ENCODE measurements at regions not wholly inside any gene's neighbourhood (a gene's known extent, or its start where the extent isn't known, plus 50 kb on each side); places are given as distances from the start of the nearest gene placed in this dataset.
A peak's percentile ranks its signal among the peaks of the same experiment; 100 is the strongest.

DNA sequence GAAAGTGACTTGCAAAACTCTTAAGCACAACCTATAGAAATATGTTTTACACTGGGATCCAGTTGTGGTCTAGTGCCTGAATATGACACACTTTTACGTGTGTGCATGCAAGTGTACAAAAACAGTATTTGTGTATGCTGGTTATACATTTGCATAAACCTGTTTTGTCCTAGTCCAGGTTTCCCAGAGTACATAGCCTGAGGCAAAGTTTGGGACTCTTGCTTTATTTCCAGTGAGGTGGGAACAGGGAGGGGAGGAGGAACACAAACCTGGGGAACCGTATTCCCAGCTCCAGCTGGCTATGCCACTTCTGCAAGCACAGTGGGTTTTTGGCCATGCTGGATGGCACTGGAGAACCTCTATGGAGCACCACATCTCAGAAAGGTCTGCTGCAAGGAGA lies 481.1 kb upstream of the HS6ST1 start:
- no peak overlapping the region for H3K4me3 ChIP-seq (ENCODE audit: low read length)
- TF ChIP-seq, protein P1, sequence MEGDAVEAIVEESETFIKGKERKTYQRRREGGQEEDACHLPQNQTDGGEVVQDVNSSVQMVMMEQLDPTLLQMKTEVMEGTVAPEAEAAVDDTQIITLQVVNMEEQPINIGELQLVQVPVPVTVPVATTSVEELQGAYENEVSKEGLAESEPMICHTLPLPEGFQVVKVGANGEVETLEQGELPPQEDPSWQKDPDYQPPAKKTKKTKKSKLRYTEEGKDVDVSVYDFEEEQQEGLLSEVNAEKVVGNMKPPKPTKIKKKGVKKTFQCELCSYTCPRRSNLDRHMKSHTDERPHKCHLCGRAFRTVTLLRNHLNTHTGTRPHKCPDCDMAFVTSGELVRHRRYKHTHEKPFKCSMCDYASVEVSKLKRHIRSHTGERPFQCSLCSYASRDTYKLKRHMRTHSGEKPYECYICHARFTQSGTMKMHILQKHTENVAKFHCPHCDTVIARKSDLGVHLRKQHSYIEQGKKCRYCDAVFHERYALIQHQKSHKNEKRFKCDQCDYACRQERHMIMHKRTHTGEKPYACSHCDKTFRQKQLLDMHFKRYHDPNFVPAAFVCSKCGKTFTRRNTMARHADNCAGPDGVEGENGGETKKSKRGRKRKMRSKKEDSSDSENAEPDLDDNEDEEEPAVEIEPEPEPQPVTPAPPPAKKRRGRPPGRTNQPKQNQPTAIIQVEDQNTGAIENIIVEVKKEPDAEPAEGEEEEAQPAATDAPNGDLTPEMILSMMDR (conservative IDR thresholded peaks at IDR 0.05; ENCODE audit: low read length): no peak
- no peak for DNase-seq (ENCODE audit: low read depth)

DNA sequence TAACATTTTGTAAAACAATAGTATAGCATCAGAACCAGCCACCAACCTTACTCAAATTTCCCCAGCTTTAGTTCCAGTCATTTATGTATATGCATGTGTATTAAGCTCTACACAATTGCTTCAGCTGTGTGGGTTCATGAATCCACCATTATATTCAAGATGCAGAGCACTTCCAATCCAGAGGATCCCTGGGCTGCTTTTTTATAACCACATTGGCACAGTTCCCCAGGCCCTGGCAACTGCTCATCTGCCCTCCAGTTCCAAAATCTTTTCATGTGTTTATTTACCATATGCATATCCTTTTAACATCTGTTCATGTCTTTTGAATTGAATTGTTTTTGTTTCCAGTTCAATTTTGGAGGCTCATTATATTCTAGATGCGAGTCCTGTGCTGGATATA lies 482.9 kb upstream of the HS6ST1 start:
- H3K4me3 ChIP-seq (ENCODE audit: low read length): no peak overlapping the region
- DNase-seq (ENCODE audit: low read depth): no peak
- TF ChIP-seq, protein P1 (conservative IDR thresholded peaks at IDR 0.05; ENCODE audit: low read length): no peak

DNA sequence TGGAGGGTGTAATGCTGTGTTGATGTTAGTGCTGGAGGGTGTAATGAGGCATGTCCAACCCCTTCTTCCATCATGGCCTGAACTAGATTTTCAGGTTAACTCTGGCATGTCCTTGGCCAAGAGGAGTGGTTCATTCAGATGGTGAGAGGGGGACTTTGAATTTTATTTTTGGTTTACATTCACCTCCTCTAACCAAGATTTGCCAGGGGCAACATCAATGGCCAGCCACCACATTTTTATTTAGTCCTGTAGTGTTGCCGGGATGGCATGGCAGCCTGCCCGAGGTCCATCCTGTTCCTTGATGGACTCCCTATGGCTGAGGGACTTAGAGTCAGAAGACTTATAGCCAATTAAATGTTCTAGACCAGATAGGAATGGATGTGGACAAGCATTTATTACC lies 484.6 kb upstream of the HS6ST1 start:
- no peak overlapping the region for H3K4me3 ChIP-seq (ENCODE audit: low read length)
- TF ChIP-seq, protein P1 (conservative IDR thresholded peaks at IDR 0.05; ENCODE audit: low read length): no peak
- no peak for DNase-seq (ENCODE audit: low read depth)

DNA sequence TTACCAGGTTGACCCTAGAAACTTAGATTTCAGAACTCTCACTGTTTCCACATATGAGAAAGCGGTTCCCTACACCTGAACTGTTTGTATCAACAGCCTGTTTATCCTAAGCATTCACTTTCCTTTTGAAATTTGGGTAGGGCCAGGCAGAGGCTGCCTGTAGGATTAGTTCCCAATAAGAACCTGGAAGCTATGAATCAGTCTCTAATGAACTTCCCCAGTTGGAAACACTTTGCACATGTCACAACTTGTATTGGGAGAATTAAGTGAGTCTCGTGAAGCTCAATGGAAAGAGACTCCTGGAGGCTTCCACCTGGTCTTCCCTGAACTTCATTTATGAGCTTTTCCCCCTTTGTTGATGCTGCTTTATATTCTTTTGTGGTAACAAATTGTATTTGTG lies 486.6 kb upstream of the HS6ST1 start:
- no peak overlapping the region for H3K4me3 ChIP-seq (ENCODE audit: low read length)
- TF ChIP-seq, protein P1 (conservative IDR thresholded peaks at IDR 0.05; ENCODE audit: low read length): no peak
- DNase-seq (ENCODE audit: low read depth): no peak

DNA sequence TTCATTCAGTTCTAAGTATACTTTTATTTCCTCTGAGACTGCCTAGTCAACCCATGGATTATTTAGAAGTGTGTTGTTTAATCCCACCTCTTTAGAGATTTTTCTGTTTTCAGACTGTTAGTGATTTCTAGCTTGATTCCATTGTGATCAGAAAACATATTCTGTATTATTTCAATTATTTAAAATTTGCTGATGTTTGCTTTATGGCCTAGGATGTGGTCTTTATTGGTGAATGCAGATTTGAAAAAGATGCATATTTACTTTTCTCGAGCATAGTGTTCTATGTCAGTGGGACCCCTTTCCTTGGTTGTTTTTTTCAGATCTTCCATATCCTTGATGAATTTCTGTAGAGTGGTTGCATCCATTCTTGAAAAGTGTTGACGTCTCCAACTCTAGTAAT lies 487.2 kb upstream of the HS6ST1 start:
- H3K4me3 ChIP-seq (ENCODE audit: low read length): no peak overlapping the region
- TF ChIP-seq, protein P1 (conservative IDR thresholded peaks at IDR 0.05; ENCODE audit: low read length): no peak
- no peak for DNase-seq (ENCODE audit: low read depth)

DNA sequence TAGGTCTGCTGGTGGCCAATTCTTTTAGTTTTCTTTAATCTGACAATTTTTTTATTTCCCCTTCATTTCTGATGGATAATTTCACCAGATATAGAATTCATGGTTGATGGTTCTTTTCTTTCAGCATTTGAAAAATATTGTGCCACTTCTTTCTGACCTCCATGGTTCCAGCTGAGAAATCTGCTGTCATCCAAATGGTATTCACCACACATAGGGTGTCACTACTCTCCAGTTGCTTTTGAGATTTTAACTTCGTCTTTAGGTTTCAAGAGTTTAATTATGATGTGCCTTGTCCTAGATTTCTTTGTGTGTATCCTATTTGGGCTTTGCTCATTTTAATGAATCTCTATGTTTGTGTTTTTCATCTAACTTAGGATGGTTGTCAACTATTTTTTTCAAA lies 488.6 kb upstream of the HS6ST1 start:
- H3K4me3 ChIP-seq (ENCODE audit: low read length): no peak overlapping the region
- DNase-seq (ENCODE audit: low read depth): no peak
- TF ChIP-seq, protein P1 (conservative IDR thresholded peaks at IDR 0.05; ENCODE audit: low read length): no peak

DNA sequence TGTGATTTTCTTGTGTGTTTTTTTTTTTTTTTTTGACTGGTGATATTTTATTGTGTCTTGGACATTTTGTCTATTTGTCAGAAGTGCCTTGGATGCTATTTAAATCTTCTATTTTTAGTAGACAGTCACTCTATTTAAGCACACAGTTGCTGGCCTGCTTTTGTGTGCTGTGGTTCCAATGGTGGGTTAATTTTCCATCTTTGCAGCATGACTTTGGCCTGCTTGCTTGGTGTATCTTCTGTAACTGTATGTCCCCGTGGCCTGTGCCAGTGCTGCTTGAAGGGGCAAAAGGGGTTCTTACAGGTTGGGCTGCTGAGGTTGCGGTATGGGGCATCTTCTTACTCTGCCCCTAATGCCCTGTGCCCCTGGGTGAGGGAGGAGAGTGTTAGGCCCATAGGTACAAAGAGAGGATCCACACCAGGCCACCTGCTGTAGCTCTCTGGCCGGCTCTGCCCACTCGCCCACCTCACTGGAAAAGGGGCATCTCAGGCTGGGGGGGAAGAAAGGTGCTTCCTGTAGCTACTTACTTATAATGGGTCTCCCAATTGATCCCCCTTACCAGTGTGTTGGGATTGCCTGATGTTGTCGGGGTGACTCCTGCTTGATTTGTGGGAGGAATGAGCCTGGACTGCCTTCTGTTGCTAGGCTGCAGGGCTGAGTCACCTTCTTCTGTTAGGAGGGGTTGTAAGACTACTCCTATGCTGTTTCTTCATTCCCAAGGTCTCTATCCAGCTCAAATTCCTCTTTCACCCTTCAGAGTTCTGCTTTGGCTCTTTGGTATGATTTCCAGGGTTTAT lies 490.0 kb upstream of the HS6ST1 start:
- peak; percentile 4 for DNase-seq (ENCODE audit: low read depth)
- TF ChIP-seq, protein P1 (conservative IDR thresholded peaks at IDR 0.05; ENCODE audit: low read length): no peak
- no peak overlapping the region for H3K4me3 ChIP-seq (ENCODE audit: low read length)

All from AG10803 (cell line).